PFSK-1 (cell line): ENCODE measurements at regions not wholly inside any gene's neighbourhood (a gene's known extent, or its start where the extent isn't known, plus 50 kb on each side); places are given as distances from the start of the nearest gene placed in this dataset.

Experiments
- FOXP2 ChIP-seq: optimal IDR thresholded peaks from 2 replicates; pipeline ENCODE3; 2011; ENCODE audit warnings: borderline replicate concordance, control low read depth, inconsistent platforms; ENCODE audit not compliant: insufficient read depth; ENCODE audit errors: extremely low read length, extremely low read depth
- POLR2AphosphoS5 ChIP-seq: IDR thresholded peaks from 2 replicates; pipeline ENCODE4 v1.6.1; 2012; ENCODE audit warnings: low read depth, mild to moderate bottlenecking, control low read depth, low read length, moderate library complexity
- REST ChIP-seq, 2 experiments: IDR thresholded peaks; 2 replicates each; pipeline versions ENCODE4 v1.6.1 to v1.8.0; 2011 to 2012; ENCODE audit warnings: low read depth in 2 of 2, low read length in 2 of 2, control low read depth in 1 of 2, inconsistent platforms in 1 of 2, mild to moderate bottlenecking in 1 of 2, moderate library complexity in 1 of 2; ENCODE audit not compliant: insufficient read depth in 1 of 2
- TAF1 ChIP-seq: IDR thresholded peaks from 2 replicates; pipeline ENCODE4 v1.6.1; 2012; ENCODE audit warnings: low read length, control low read depth, borderline replicate concordance; ENCODE audit not compliant: insufficient read depth

DNA sequence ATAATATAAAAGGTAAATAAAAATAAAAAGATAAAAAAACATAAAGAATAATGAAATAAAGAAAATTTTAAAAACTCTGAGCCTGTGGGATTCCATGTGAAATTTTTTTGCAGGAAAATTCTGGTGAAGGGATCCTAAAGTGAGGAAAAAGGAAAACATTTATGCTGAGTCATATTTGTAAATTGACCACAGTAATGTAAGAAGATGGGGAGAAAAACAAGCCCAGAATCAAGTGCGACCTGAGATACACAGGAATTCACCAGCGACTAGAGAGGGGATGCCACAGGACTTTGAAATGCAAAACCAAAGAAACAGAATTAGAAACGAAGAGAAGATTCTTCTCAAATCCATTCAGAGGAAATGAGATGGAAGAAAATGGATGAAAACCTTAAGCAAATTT lies 133.8 kb upstream of the PFKP start:
- no peak for TF ChIP-seq POLR2AphosphoS5
- no peak for TF ChIP-seq REST (IDR thresholded peaks at IDR 0.05; ENCODE audit: insufficient read depth in 1 of 2, low read depth in 2 of 2, low read length in 2 of 2)
- no peak for TF ChIP-seq TAF1
- no peak for TF ChIP-seq FOXP2
